HG02973 (cell line): ENCODE measurements at regions not wholly inside any gene's neighbourhood (a gene's known extent, or its start where the extent isn't known, plus 50 kb on each side); places are given as distances from the start of the nearest gene placed in this dataset.
"Not testable (repeated sequence)": the region's sequence is repeated elsewhere in the genome, so short reads cannot be mapped to it uniquely, and the experiment has no call there.

Experiments
- ATAC-seq: cut with Tn5 transposase; IDR thresholded peaks from one replicate; pipeline ENCODE4 v1.9.1; 2021; ENCODE audit warnings: moderate library complexity; ENCODE audit not compliant: unreplicated experiment

DNA sequence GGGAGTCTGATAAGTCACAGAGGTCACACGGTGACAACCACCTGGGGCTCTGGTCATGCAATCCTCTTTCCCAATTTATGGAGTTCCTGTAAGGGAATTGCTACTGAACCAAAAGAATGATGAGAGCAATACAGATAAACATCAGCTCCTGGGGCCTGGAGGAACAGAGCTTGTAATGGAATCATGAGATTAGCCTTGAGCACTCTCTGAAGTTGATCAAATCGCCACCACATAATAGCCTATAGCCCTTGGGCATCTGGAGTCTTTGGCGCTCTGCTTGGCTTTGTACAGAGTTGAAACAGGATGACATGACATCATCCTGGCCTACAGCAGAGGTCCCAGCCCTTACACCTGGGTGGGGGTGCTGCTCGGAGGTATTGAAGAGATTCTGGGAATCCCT lies 154.3 kb upstream of the DTNBP1 start:
- no peak for ATAC-seq

DNA sequence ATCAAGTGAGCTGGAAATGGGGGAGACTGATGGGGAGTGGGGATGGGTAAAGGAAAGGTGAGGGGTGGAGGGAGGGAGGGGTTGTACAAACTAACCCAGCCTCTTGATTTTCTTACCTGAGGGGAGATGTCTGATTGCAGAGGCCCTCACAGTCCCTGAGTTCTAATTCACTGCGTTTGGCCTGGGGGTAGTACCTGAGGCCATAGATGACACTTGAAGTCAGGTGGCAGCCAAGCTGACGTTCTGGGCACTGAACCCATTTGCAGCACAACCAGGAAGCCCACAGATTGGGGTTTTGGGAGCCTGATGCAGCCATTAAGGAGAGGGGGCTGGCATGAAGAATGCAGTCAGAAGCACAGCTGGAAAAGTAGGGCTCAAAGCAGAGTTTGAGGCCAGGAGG lies 153.8 kb upstream of the DTNBP1 start:
- ATAC-seq: no peak

DNA sequence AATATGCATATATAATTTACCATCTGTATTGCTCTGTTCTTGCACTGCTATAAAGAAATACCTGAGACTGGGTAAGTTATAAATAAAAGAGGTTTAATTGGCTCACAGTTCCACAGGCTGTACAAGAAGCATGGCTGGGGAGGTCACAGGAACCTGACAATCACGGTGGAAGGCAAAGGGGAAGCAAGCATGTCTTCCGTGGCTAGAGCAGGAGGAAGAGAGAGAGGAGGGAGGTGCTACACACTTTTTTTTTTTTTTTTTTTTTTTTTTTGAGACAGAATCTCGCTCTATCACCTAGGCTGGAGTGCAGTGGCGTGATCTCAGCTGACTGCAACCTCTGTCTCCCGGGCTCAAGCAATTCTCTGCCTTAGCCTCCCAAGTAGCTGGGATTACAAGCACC lies 150.9 kb upstream of the DTNBP1 start:
- ATAC-seq: not testable (repeated sequence)

DNA sequence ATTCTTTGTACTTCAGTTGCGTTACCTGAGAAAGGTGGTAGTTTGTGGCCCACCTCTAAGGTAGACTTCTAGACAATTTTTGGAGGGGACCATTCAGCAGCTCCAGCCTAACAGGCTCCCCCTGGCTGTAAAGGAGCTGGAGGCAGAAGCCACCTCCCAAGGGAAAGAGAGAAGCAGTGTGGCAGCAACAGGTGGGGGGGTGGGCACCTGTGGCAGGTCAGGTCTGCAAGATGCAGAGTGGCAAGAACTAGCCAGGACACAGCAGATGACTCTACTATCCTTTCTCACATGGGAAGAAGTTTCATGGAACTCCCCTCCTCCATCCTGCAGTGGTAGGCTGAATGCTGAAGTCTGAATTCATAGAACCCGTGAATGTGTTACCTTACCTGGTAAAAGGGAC lies 148.3 kb upstream of the DTNBP1 start:
- no peak for ATAC-seq

DNA sequence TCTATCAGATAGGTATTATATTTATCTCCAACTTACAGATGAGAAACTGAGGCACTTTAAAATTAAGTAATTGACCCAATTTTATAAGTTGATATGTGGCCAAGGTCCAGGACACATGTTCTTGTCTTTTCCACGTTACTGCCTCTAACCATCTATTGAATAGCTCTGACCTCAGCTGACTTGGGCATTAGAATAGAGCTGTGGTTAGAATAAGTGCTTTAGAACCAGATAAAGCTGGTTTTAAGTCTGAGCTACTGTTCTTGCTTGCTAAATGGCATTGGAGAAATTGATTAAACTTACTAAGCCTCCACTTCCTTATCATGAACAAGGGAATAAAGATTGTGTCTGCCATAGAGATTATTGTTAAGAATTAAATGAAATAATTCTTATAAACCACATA lies 147.8 kb upstream of the DTNBP1 start:
- no peak for ATAC-seq

DNA sequence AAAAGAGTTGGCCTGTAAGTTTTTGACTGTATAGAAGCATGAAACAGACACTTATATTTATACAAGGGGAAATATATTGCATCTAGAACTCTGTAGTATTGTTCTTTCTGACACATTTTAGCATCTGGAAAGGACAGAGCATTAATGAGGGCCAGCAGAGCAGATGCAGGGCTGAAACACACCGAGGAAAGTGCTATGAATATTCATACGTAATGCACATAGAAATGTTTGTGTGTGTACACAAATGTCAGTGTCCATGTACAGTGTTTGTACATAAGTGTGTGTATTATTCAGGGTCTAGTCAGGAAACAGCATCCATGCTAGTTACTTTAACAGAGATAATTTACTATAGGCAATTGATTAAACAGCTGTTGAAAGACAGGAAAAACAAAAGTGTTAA lies 146.5 kb upstream of the DTNBP1 start:
- ATAC-seq: no peak

DNA sequence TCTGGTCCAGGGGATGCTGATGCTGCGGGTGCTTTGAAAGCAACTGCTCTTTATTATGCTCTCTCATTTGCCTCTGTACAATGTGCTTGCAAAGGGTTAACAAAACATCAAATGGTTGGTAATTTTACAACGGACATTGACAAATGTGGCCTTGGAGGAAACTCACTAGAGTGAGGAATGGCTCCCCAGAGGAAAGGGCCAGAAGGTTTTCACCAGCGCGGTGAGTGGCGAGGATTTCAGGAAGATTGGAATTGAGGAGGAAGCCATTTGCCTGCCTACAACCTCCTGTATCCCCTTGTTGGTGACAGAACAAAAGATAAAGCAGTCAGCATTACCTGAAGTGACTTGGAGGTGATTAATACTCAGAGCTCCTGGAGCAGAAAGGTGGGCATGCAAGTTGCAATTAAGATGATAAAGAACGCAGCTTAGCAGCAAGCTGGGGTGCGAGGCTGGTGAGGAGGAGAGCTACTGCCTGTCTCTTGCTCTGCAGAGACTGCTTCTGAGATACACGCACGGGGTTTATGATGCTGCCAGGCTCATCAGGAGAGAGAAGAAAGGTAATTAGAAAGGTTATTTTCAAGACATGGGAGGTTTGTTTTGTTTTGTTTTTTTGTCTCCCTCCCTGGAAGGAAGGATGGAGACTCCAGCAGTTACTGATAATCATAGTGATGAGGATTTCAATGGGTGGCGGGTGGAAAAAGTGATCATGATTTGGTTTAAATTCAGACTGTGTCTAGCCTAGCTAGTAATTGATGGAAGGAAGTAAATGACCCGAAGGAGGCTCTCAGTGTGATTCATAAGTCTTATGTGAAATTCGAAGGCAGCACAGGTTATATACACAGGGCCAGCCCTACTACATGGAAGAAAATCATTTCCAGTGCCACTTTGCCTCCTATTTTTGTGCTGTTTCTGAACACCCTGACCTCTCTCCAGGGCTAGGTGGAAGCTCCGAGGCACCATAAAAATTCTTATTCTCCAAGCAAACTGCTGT lies 141.6 kb upstream of the DTNBP1 start:
- no peak for ATAC-seq

DNA sequence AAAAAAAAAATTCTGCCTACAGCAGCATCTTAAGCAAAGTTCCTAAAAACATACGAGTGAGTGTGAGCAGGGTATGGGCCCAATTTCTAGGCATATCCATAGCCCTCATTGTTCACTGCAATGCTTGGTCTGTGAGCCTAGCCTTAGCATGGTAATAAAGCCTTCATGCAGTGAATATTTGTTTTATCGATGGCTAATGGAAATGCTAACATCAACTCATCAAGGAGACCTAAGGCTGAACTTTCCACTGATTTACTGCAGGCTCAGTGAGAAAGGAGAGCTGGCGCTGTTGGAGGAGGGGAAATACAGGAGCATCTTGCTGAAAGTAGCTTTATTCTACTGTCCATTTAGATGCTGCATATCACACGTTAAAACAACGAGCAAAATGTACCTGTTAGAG lies 139.6 kb upstream of the DTNBP1 start:
- no peak for ATAC-seq

DNA sequence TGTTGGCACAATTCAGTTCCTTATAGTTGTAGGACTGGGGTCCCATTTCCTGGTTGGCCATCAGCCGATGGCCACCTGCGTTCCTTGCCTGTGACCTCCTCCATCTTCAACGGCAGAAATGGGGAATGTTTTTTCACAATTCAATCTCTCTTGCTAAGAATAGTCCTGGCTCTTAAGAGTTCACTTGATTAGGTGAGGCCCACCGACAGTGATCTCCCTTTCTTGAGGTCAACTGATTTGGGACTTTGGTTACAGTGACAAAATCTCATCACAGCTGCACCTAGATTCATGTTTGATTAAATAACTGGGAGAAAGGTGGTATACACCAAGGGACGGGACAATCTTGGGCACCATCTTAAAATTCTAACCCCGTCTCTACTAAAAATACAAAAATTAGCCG lies 139.1 kb upstream of the DTNBP1 start:
- ATAC-seq: no peak

DNA sequence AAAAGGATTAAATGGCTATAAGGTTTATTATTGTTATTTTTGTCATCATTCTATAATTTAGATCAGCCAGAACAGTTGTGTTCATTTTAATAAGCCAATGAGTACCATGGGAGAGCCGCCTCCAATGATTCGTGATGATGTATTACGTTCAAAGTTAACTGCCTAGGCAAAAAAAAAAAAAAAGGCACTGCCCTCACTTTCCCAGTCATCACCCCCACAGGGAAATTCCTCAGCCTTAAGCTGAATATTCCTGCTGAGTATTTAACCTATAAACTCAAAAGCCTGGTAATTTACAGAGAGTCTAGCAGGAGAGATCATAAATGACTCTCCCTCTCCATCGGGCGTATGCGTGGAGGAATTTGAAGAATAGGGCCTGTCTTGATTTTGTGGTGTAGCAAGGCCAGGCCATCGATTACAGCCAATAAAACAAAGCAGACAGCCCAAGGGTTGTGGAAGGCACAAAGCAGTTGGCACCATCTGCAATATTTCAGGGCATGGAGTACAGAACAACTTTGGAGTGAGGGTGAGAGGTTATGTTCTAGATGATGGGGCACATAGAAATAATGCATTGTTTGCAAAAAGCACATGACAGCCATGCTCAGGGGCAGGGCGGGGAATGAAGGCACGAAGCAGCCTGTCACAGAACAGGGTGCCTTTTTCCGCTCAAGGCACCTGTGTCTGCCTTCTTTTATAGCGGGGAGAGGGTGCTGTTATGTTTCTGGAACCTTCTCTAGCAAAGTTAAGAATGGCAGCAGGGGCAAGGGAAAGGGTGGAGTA lies 138.2 kb upstream of the DTNBP1 start:
- ATAC-seq: no peak

DNA sequence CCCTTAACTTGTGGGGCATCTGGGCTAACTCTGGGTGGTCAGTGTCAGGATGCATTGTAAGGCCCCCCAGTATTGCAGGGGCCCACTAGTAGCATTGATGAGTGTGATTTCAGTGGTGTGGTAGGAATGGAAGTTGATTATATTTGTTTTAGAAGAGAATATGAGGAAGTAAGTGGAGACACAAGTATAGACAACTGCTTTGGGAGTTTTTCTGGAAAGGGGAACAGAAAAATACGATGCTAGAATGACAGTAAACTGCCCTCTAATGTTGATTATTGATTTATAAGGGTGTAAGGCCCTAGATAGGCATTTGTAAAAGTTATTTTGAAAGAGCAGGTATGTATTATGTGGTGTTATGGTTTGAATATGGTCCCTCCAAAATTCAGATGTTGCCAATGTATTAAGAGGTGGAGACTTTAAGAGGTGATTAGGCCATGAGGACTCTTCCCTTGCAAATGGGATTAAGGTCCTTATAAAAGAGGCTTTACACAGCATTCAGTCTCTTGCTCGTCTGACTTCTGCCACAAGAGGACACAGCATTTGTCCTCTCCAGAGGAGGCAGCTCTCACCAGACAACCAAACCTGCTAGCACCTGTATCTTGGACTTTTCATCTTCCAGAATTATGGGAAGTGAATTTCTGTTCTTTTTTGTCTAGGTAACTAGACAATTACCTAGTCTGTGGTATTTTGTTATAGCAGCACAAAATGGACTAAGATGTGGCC lies 135.9 kb upstream of the DTNBP1 start:
- ATAC-seq: no peak

DNA sequence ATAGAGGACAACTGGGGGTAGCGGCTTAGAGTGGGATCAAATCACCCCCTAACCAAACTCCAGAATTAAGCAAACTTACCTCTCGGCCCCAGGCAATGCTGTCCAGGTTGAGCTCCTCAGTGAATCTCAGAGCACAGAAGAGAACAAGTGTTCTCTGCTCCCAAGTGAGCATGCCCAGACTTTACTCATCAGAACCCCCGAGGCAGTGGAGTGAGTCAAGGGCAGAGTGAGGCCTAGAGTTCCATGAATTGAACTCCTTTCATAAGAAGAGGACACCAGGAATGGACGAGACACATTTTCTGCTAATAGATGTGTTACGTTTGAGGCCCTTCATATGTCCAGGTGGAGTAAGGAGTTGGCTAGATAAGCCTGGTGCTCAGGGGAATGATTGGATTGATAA lies 134.0 kb upstream of the DTNBP1 start:
- no peak for ATAC-seq

DNA sequence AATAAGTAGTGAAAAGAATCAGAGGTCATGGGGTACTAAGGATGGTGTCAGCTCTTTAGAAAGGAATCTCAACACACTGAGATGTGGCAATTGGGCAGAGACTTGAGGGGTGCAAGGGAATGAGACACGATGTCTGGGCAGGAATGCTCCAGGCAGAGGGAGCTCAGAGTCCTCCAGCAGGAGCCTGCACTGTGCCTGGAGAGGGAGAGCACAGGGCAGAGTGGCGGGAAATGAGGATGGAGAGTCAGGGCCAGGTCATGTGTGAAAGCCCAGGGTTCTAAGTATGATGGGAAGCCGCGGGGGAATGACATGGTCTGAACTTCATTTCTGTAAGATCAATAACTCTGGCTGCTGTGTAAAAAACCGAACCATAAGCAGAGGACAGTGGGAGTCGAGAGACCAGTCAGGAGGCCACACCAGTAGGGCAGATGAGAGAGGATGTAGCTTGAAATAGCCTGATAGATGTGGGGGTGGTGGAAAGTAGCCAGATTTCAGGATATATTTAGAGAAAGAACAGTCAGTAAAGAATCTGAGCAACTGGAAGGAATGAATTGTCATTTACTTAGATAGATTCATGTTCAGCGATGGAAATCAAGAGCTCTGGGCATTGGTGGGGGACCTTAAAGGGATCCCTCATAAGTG lies 133.4 kb upstream of the DTNBP1 start:
- ATAC-seq: no peak

DNA sequence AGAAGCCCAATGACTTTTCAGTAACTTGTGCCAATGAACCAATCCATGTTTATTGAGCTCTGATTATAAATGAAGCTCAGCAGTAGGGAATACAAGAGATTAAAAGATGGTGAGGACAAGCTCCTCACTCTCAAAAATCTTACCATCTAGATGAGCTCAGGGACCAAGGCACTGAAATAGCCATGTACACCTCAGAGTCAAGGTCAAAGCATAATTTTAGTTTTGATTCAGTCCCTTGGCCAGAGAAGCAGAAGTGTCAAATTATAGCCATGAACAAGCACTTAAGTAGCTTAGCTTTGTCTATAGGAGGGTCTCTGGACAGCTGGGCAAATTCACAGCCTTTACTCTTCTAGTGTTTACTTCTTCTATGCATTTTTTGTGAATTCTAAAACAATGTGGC lies 131.0 kb upstream of the DTNBP1 start:
- no peak for ATAC-seq

DNA sequence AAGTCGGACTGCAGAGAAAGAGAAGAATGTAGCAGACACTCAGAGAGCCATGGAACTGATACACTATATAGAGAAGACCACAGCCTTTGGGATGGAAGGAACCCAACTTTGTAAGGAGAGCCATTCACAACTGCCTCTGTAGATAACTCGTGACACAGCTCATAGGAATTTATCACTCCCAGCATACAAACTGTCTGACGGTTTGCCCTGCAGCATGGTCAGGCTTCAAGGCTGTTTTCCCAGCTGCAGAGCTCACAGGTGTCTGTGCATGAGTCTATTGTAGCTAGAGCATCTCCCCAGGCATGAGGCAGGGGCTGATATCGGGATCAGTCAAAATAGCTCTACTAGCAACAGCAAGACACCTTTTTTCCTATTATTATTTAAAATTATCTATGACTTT lies 130.5 kb upstream of the DTNBP1 start:
- ATAC-seq: no peak

DNA sequence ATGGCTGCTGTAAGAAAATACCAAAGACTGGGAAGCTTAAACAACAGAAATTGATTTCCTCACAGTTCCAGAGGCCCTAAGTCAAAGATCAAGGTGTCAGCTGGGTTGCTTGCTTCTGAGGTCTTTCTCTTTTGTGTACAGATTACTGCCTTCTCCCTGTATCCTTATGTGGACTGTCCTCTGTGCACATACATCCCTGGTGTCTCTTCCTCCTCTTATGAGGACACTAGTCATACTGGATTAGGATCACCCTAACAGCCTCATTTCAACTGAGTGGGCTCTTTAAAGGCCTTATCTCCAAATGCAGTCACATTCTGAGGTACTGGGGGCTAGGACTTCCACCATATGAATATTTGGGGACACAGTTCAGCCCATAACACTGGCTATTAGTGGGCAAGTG lies 130.0 kb upstream of the DTNBP1 start:
- no peak for ATAC-seq

DNA sequence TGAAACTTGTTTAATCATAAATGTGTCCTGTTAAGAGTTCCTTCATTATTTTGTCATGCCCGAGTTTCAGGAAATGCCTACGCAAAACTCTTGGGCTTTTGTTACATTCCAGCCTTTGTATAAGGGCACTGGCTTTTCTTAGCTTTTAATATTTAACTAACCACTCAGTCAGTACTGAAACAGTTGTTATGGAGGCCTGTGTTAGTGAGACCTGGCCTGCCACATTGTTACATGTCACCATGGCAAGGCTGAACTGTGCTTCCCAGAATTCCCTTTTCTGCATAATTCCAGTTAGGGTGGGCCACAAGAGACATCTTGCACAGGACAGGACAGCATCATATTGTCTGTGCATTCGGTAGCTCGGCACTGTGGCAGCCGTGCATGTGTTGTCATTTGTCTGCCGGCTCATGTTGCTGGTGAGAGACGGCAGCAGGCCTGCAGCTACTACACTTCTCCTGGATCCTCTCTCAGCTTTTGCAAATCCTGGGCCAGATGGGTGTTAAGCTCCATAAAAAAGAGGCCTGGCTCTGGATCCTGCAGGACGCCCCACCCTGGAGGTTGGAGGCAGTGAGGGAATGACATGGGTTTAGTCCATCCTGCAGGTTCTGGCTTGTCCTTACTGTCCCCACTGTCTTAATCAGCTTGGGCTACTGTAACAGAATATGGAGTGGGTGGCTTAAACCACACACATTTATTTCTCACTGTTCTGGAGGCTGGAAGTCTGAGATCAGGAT lies 128.8 kb upstream of the DTNBP1 start:
- ATAC-seq: no peak

DNA sequence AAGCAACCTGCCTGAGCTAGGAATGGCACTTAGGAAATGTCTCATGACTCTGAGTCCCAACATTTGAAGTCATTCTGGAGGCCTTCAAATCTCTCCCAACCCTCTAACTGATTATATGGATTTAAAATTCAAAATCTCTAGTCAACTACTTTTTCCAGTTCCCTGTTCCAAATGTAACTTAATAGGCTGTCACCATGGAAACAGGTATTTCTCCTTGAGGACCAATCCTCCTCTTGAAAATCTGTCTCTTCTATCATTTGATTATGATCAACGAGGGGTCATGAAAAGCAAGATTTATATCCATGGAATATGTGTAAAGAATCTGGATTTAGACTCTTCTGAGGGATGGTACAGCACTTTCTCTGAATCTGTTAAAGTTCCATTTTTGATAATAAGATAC lies 127.3 kb upstream of the DTNBP1 start:
- ATAC-seq: no peak

DNA sequence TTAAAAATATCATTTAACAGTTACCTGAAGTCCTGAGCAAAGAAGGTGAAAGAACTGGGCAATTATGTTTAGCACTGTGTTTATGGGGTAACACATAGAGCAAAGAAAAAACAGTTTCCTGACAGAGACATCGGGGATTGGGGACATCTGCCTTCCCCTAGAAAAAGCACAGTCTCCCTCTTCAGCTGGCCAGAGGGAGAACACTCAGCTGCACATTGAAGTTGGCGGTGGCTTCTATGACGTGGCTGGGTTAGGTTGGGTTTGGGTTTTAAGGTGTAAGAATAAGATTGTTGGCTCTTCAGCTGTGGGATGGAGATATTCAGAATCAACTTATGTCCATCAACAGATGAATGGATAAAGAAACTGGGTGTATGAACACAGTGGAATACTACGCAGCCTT lies 124.0 kb upstream of the DTNBP1 start:
- ATAC-seq: no peak

DNA sequence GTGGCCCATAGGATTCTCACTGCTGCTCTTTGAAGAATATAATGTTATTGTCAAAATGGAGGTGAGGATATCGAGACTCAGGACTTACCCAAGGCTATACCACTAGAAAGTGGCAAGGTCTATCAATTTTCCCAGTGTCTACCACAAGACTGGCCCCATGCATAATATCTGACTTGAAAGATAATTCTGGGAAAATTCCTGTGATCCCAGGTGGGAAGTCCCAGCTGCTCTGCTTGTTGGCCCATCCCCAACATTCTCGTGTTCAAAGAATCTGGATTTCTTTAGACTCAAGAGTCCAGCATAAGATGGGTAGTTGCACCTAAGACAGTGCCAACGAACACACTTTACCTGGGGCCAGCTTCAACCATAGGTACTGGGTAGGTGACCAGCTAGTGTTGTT lies 120.7 kb upstream of the DTNBP1 start:
- no peak for ATAC-seq
